ENCODE measurements at regions not wholly inside any gene's neighbourhood (a gene's known extent, or its start where the extent isn't known, plus 50 kb on each side); places are given as distances from the start of the nearest gene placed in this dataset.

- TF ChIP-seq CTCF (IDR thresholded peaks at IDR 0.05) = no peak
- TF ChIP-seq POLR2AphosphoS5 (IDR thresholded peaks at IDR 0.05) = no peak
Measured at GRCh38 chr2:14550658-14551057, 81.9 kb upstream of the LRATD1 start.

Data from suprapubic skin (tissue), 3 donors.